ENCODE measurements at regions not wholly inside any gene's neighbourhood (a gene's known extent, or its start where the extent isn't known, plus 50 kb on each side); places are given as distances from the start of the nearest gene placed in this dataset.

GRCh38 chr5:116897291-116897690 lies 322.7 kb upstream of the SEMA6A start:
- Mint-ChIP-seq H3K36me3 (ENCODE audit: low read depth) (no peaks in the 10 kb centered on the region), H3K27me3 (no peaks in the 10 kb centered on the region), H3K4me3 (no peak overlapping the region), H3K27ac (no peak overlapping the region), H3K4me1 (peaks cover 5% of the 10 kb centered on the region), H3K9me3 (no peaks in the 10 kb centered on the region)
- intact Hi-C loops (cut with micrococcal nuclease) = no loop called here
- no peak for ATAC-seq (ENCODE audit: low read depth)
- no peak for DNase-seq
- ChIA-PET POLR2A (no interaction called here), CTCF (no interaction called here)
- no peak for TF ChIP-seq CTCF (IDR thresholded peaks at IDR 0.05)

- Mint-ChIP-seq H3K4me1 (peaks cover 5% of the 10 kb centered on the region), H3K27ac (no peak overlapping the region), H3K36me3 (ENCODE audit: low read depth) (no peaks in the 10 kb centered on the region), H3K9me3 (no peaks in the 10 kb centered on the region), H3K27me3 (no peaks in the 10 kb centered on the region), H3K4me3 (no peak overlapping the region)
- ATAC-seq (ENCODE audit: low read depth) (no peak), DNase-seq (no peak)
- TF ChIP-seq CTCF (IDR thresholded peaks at IDR 0.05) = no peak
- intact Hi-C loops (cut with micrococcal nuclease) = no loop called here
- POLR2A ChIA-PET = no interaction called here
- CTCF ChIA-PET = no interaction called here
Measured at GRCh38 chr5:116896001-116896400, 321.4 kb upstream of the SEMA6A start.

- no peaks in the 10 kb centered on the region for H3K27me3 Mint-ChIP-seq
Measured at GRCh38 chr5:116892993-116893392, 318.4 kb upstream of the SEMA6A start.

GRCh38 chr5:116887104-116887503 lies 312.5 kb upstream of the SEMA6A start:
- CTCF ChIA-PET = no interaction called here
- H3K27ac Mint-ChIP-seq = no peak overlapping the region

More at GRCh38 chr5:116892993-116893392, 318.4 kb upstream of the SEMA6A start:
- DNase-seq (no peak), ATAC-seq (ENCODE audit: low read depth) (no peak)
- ChIA-PET POLR2A (no interaction called here), CTCF (no interaction called here)
- Mint-ChIP-seq H3K27ac (no peak overlapping the region), H3K9me3 (no peaks in the 10 kb centered on the region), H3K36me3 (ENCODE audit: low read depth) (no peaks in the 10 kb centered on the region), H3K4me3 (no peak overlapping the region), H3K4me1 (no peaks in the 10 kb centered on the region)
- no peak for TF ChIP-seq CTCF (IDR thresholded peaks at IDR 0.05)
- intact Hi-C loops (cut with micrococcal nuclease) = no loop called here

GRCh38 chr5:116885825-116886224 lies 311.2 kb upstream of the SEMA6A start:
- Mint-ChIP-seq H3K4me1 (no peaks in the 10 kb centered on the region), H3K36me3 (ENCODE audit: low read depth) (no peaks in the 10 kb centered on the region), H3K9me3 (no peaks in the 10 kb centered on the region), H3K4me3 (no peak overlapping the region), H3K27ac (no peak overlapping the region), H3K27me3 (no peaks in the 10 kb centered on the region)
- intact Hi-C loops (cut with micrococcal nuclease) = no loop called here
- no peak for TF ChIP-seq CTCF (IDR thresholded peaks at IDR 0.05)
- ChIA-PET POLR2A (no interaction called here), CTCF (no interaction called here)
- no peak for ATAC-seq (ENCODE audit: low read depth)
- DNase-seq = no peak

More at GRCh38 chr5:116887104-116887503, 312.5 kb upstream of the SEMA6A start:
- intact Hi-C loops (cut with micrococcal nuclease) = no loop called here
- H3K4me3 Mint-ChIP-seq = no peak overlapping the region
- H3K27me3 Mint-ChIP-seq = no peaks in the 10 kb centered on the region
- TF ChIP-seq CTCF (IDR thresholded peaks at IDR 0.05) = no peak
- no peaks in the 10 kb centered on the region for H3K36me3 Mint-ChIP-seq (ENCODE audit: low read depth)
- no peak for DNase-seq
- no peaks in the 10 kb centered on the region for H3K9me3 Mint-ChIP-seq
- no peak for ATAC-seq (ENCODE audit: low read depth)
- no peaks in the 10 kb centered on the region for H3K4me1 Mint-ChIP-seq
- POLR2A ChIA-PET = no interaction called here

Data from activated B cell treated with CpG ODN at 0.5 μM for 24 hours (primary cell).